Neural progenitor cell (in vitro differentiated cells): ENCODE measurements at regions not wholly inside any gene's neighbourhood (a gene's known extent, or its start where the extent isn't known, plus 50 kb on each side); places are given as distances from the start of the nearest gene placed in this dataset.

ENCODE experiments used
- DNase-seq: peaks from one replicate; pipeline ENCODE4 v3.0.0-alpha.2; 2016; ENCODE audit warnings: low spot score
- H2AFZ ChIP-seq: fragments of 200-600 bp; sonication (generic); replicated peaks from 2 replicates; pipeline ENCODE4 v1.6.1; 2016; ENCODE audit warnings: antibody characterized with exemption
- H3F3A ChIP-seq: fragments of 200-600 bp; sonication (generic); 2 replicates; pipeline ENCODE4 v1.6.1; 2016; ENCODE audit warnings: antibody characterized with exemption, low read depth
- H3K27ac ChIP-seq: fragments of 200-600 bp; sonication (generic); 2 replicates; pipeline ENCODE4 v1.5.1; 2016; ENCODE audit warnings: mild to moderate bottlenecking
- H3K27me3 ChIP-seq: fragments of 200-600 bp; sonication (generic); 2 replicates; pipeline ENCODE4 v1.6.1; 2016; ENCODE audit warnings: mild to moderate bottlenecking, moderate library complexity
- H3K36me3 ChIP-seq: fragments of 200-600 bp; sonication (generic); 2 replicates; pipeline ENCODE4 v1.5.1; 2016
- H3K4me1 ChIP-seq: fragments of 200-600 bp; sonication (generic); 2 replicates; pipeline ENCODE4 v1.6.1; 2016; ENCODE audit warnings: mixed run types
- H3K4me2 ChIP-seq: fragments of 200-600 bp; sonication (generic); 2 replicates; pipeline ENCODE4 v1.6.1; 2016
- H3K4me3 ChIP-seq: fragments of 200-600 bp; sonication (generic); 2 replicates; pipeline ENCODE4 v1.5.1; 2016
- H3K79me2 ChIP-seq: fragments of 200-600 bp; sonication (generic); 2 replicates; pipeline ENCODE4 v1.6.1; 2016; ENCODE audit warnings: low read depth
- H3K9ac ChIP-seq: fragments of 200-600 bp; sonication (generic); 2 replicates; pipeline ENCODE4 v1.6.1; 2016
- H3K9me3 ChIP-seq: fragments of 200-600 bp; sonication (generic); 2 replicates; pipeline ENCODE4 v1.5.1; 2016; ENCODE audit warnings: low read depth
- H4K20me1 ChIP-seq: fragments of 200-600 bp; sonication (generic); 2 replicates; pipeline ENCODE4 v1.6.1; 2016; ENCODE audit warnings: low read depth
- H3K27ac Mint-ChIP-seq: 3 replicates; pipeline ENCODE4 v1.8.0; 2021; ENCODE audit warnings: mixed read lengths
- H3K27me3 Mint-ChIP-seq: 2 replicates; pipeline ENCODE4 v1.8.0; 2022; ENCODE audit warnings: low read depth, mild to moderate bottlenecking, inconsistent platforms, moderate library complexity, mixed read lengths; ENCODE audit not compliant: insufficient read depth
- H3K36me3 Mint-ChIP-seq: 3 replicates; pipeline ENCODE4 v1.8.0; 2021; ENCODE audit warnings: mixed read lengths
- H3K4me1 Mint-ChIP-seq: 3 replicates; pipeline ENCODE4 v1.8.0; 2021; ENCODE audit warnings: mixed read lengths
- H3K4me3 Mint-ChIP-seq: 3 replicates; pipeline ENCODE4 v1.8.0; 2021; ENCODE audit warnings: mild to moderate bottlenecking, moderate library complexity, mixed read lengths
- H3K9me3 Mint-ChIP-seq: 3 replicates; pipeline ENCODE4 v1.8.0; 2020; ENCODE audit warnings: mixed read lengths
- EZH2 ChIP-seq: fragments of 200-600 bp; sonication (generic); IDR thresholded peaks from 2 replicates; pipeline ENCODE4 v1.6.1; 2017; ENCODE audit warnings: antibody characterized with exemption, mild to moderate bottlenecking, moderate library complexity
- EZH2phosphoT487 ChIP-seq: fragments of 200-600 bp; sonication (generic); IDR thresholded peaks from 2 replicates; pipeline ENCODE4 v1.6.1; 2017; ENCODE audit warnings: antibody characterized with exemption
- TF ChIP-seq, protein P1 (sequence below): fragments of 200-600 bp; sonication (generic); IDR thresholded peaks from 2 replicates; pipeline ENCODE4 v1.5.1; 2017; ENCODE audit warnings: antibody characterized with exemption, mild to moderate bottlenecking

- Mint-ChIP-seq H3K9me3 (peaks cover 2% of the 10 kb centered on the region), H3K4me3 (peak overlapping the region; percentile 7), H3K27ac (no peak overlapping the region), H3K4me1 (peaks cover 20% of the 10 kb centered on the region), H3K36me3 (no peaks in the 10 kb centered on the region), H3K27me3 (no peaks in the 10 kb centered on the region)
- Histone ChIP-seq H3K4me1 (no peaks in the 10 kb centered on the region), H3F3A (no peaks in the 10 kb centered on the region), H3K36me3 (no peaks in the 10 kb centered on the region), H3K4me3 (no peak overlapping the region), H3K9me3 (no peaks in the 10 kb centered on the region), H3K4me2 (no peak overlapping the region), H3K27me3 (no peaks in the 10 kb centered on the region), H3K27ac (no peak overlapping the region), H2AFZ (no peak overlapping the region), H4K20me1 (no peaks in the 10 kb centered on the region), H3K79me2 (no peaks in the 10 kb centered on the region), H3K9ac (no peak overlapping the region)
- DNase-seq = no peak
- TF ChIP-seq EZH2phosphoT487 = no peak
Observed at GRCh38 chr14:54121466-54122027, 164.9 kb upstream of the BMP4 start.

DNA sequence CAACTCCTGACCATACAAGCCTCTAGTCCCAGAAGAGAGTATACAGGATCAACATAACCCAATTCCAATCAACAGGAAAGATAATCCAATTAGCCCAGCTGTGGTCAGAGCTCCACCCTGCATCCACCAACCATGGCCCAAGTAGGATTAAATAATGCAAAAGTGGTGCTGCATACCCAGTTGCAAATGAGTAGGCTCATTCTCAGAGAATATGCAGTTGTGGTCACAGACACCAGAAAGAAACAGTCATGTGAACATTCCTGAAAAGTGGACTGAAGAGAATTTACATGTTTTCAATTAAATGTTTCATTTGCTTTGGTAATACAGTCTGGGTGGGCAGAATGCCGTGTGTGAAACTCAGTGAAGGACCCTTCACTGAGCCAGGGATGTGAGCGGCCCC is 167.2 kb upstream of the BMP4 start:
- no peak overlapping the region for H3K4me3 ChIP-seq
- no peaks in the 10 kb centered on the region for H3K27me3 ChIP-seq
- H3K27ac ChIP-seq = no peak overlapping the region
- H3K9me3 Mint-ChIP-seq = peaks cover 2% of the 10 kb centered on the region
- H3K4me3 Mint-ChIP-seq = no peak overlapping the region
- TF ChIP-seq, protein P1, sequence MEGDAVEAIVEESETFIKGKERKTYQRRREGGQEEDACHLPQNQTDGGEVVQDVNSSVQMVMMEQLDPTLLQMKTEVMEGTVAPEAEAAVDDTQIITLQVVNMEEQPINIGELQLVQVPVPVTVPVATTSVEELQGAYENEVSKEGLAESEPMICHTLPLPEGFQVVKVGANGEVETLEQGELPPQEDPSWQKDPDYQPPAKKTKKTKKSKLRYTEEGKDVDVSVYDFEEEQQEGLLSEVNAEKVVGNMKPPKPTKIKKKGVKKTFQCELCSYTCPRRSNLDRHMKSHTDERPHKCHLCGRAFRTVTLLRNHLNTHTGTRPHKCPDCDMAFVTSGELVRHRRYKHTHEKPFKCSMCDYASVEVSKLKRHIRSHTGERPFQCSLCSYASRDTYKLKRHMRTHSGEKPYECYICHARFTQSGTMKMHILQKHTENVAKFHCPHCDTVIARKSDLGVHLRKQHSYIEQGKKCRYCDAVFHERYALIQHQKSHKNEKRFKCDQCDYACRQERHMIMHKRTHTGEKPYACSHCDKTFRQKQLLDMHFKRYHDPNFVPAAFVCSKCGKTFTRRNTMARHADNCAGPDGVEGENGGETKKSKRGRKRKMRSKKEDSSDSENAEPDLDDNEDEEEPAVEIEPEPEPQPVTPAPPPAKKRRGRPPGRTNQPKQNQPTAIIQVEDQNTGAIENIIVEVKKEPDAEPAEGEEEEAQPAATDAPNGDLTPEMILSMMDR = no peak
- TF ChIP-seq EZH2 (no peak), EZH2phosphoT487 (no peak)
- H4K20me1 ChIP-seq = no peaks in the 10 kb centered on the region
- peaks cover 20% of the 10 kb centered on the region for H3K4me1 Mint-ChIP-seq
- H3K4me2 ChIP-seq = no peak overlapping the region
- H3K27me3 Mint-ChIP-seq = no peaks in the 10 kb centered on the region
- H3K79me2 ChIP-seq = no peaks in the 10 kb centered on the region
- no peaks in the 10 kb centered on the region for H3K36me3 Mint-ChIP-seq
- H3K36me3 ChIP-seq = no peaks in the 10 kb centered on the region
- no peaks in the 10 kb centered on the region for H3F3A ChIP-seq
- H3K9ac ChIP-seq = no peak overlapping the region
- no peaks in the 10 kb centered on the region for H3K4me1 ChIP-seq
- H3K9me3 ChIP-seq = no peaks in the 10 kb centered on the region
- H3K27ac Mint-ChIP-seq = no peak overlapping the region
- no peak for DNase-seq
- H2AFZ ChIP-seq = no peak overlapping the region

GRCh38 chr14:54125109-54125508 is 168.5 kb upstream of the BMP4 start:
- no peaks in the 10 kb centered on the region for H3K4me1 ChIP-seq
- H4K20me1 ChIP-seq = no peaks in the 10 kb centered on the region
- Mint-ChIP-seq H3K27me3 (no peaks in the 10 kb centered on the region), H3K36me3 (no peaks in the 10 kb centered on the region), H3K4me1 (peaks cover 17% of the 10 kb centered on the region), H3K9me3 (peaks cover 2% of the 10 kb centered on the region), H3K27ac (no peak overlapping the region), H3K4me3 (no peak overlapping the region)
- H3K9ac ChIP-seq = no peak overlapping the region
- H3K4me3 ChIP-seq = no peak overlapping the region
- H3K9me3 ChIP-seq = no peaks in the 10 kb centered on the region
- H3K79me2 ChIP-seq = no peaks in the 10 kb centered on the region
- no peak overlapping the region for H2AFZ ChIP-seq
- no peak for DNase-seq
- H3F3A ChIP-seq = no peaks in the 10 kb centered on the region
- H3K27me3 ChIP-seq = no peaks in the 10 kb centered on the region
- H3K36me3 ChIP-seq = no peaks in the 10 kb centered on the region
- no peak overlapping the region for H3K27ac ChIP-seq
- no peak overlapping the region for H3K4me2 ChIP-seq
- TF ChIP-seq, protein P1 = no peak
- no peak for TF ChIP-seq EZH2phosphoT487

GRCh38 chr14:54126947-54127346 is 170.3 kb upstream of the BMP4 start:
- no peaks in the 10 kb centered on the region for H3K4me1 ChIP-seq
- DNase-seq = no peak
- peaks cover 2% of the 10 kb centered on the region for H3K9me3 Mint-ChIP-seq
- no peaks in the 10 kb centered on the region for H3K79me2 ChIP-seq
- TF ChIP-seq, protein P1 = no peak
- no peak for TF ChIP-seq EZH2
- no peak for TF ChIP-seq EZH2phosphoT487
- H3K9me3 ChIP-seq = no peaks in the 10 kb centered on the region
- H3K4me3 Mint-ChIP-seq = no peak overlapping the region
- no peaks in the 10 kb centered on the region for H4K20me1 ChIP-seq
- no peaks in the 10 kb centered on the region for H3K27me3 Mint-ChIP-seq
- no peaks in the 10 kb centered on the region for H3K36me3 ChIP-seq
- H3K4me1 Mint-ChIP-seq = no peaks in the 10 kb centered on the region
- H3K4me3 ChIP-seq = no peak overlapping the region
- no peak overlapping the region for H2AFZ ChIP-seq
- H3K36me3 Mint-ChIP-seq = no peaks in the 10 kb centered on the region
- no peak overlapping the region for H3K27ac Mint-ChIP-seq
- no peaks in the 10 kb centered on the region for H3K27me3 ChIP-seq
- no peak overlapping the region for H3K4me2 ChIP-seq
- no peak overlapping the region for H3K27ac ChIP-seq
- H3F3A ChIP-seq = no peaks in the 10 kb centered on the region
- H3K9ac ChIP-seq = no peak overlapping the region
